ENCODE measurements at regions not wholly inside any gene's neighbourhood (a gene's known extent, or its start where the extent isn't known, plus 50 kb on each side); places are given as distances from the start of the nearest gene placed in this dataset.
"Not testable (repeated sequence)": the region's sequence is repeated elsewhere in the genome, so short reads cannot be mapped to it uniquely, and the experiment has no call there.

DNA sequence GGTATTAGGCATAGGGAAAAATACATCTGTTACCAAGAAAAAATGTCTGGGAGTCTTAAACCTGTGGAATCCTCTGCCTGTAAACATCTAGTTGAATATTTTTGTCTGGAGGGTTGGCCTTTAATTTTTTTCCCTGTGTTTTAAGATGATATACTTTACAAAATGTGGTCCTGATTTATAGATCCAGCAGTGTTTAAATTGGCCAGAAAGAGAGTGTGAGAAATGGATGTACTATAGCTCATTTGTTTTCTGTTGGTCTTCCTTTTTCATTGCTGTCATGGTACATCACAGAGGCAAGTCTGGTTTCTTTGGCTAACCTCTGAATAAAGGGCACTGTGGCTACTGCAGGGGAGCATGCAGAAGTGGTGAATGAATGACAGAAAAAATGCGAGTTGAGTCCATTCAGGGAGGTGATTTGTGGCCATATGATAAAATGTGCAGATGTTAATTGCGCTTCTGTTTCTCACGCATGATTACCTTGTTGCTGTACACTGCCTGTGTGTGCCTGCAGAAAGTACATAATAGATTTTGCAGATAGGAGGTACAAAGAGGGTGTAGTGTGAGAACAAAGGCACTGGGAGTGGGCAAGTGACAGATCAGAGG, 150.0 kb downstream of the NFKBIZ start:
- no peak for DNase-seq

DNA sequence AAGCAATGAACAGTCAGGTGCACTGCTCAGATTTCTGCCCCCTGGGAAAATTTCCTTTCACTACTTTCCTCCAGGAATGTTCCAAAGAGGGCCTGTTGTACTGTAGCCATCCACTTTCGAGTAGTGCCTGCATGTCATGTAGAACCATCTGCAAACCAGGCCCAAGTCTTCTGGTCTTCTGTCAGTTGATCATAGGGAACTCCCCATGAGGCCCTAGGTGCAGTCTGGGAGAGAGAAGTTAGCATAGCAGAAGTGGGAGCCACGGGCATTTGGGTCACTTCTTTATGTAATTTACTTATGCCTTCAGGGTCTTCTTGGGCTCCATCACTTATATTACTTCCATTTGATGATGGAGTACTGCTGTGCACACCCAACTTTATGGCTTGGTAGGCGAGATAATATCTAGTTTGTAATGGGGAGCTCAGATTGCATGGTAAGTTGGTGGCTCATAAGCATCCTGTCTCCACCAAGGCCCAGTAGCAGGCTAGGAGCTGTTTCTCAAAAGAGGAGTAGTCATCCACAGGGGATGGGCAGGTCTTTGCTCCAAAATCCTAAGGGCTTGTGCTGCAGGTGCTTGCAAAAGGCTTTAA, 151.4 kb downstream of the NFKBIZ start:
- no peak for DNase-seq

DNA sequence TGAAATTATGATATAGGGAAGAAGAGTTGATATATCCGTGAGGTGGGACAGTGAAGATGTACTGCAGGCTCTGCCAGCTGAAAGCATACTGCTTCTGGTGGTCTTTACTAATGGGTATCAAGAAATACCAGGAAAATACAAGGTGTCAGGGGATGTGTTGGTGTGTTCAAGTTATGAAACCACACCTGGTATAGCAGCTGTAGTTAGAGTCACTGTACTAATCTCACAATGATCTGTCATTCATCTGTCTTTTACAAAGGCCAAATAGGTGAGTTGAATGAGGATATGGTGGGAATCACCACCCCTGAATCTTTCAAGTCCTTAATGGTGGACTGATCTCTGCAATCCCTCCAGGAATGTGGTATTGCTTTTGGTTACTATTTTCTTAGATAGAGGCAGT, 152.7 kb downstream of the NFKBIZ start:
- no peak for DNase-seq

DNA sequence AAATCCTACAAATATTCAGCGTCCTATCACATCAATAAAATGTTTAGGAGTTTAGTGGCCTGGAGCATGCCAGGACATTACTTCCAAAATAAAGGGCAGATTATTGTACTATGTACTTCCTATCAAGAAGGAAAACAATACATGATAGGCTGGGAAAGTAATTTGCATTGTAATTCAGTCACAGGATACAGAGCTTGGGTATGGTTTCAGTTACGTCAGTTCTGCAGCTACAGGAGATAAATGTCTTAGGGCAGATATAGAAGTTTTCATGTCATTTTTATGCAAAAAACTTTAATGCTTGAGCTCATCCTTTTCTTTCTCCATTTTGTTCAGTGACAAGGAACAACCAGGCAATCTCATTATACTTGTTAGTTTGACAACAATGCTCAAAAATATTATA, 155.2 kb downstream of the NFKBIZ start:
- no peak for DNase-seq

DNA sequence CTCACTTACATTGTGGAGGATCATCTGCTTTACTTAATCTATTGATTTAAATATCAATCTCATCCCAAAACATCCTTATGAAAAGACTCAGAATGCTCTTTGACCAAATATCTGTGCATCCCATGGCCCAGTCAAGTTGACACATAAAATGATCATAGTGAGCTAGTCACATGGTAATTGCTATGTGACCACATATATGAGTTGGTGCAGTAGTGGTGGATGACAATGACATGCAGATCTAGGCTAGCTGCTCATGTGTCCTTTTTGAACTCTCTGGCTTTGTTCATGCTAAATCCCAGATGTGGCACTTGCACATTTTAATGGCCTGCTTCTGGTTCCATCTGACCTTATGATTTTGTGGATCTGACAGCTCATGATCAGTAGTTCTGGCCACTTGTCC, 156.2 kb downstream of the NFKBIZ start:
- DNase-seq: no peak

DNA sequence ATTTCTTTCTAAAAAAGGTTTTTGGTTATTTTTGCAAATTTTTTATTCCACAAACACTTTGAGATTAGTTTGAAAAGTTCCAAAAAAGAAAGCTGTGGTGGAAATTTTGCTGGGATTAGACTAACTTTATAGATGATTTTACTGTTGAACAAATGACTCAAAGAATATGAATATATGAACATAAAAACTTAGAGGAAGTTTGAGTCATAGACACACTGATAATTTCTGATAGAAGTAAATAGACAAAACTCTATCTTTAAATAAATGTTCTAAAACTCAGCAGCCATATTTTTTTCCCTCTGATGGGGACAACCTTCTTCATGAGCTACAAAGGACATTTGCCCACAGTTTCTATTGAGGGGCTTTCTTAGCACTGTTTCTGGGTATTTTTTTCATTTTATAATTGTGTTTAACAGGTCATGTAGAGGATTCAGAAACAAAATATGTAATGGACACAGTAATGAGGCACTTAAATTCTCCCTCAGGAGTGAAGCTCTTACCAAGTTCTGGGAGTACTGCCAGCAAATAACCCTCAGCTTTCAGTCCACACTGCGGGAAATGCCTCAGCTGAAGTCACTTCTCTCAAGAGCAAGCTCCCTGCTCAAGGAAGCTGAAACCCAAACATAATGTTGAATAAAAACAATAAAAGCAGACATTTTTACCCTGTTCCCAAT, 157.6 kb downstream of the NFKBIZ start:
- no peak for DNase-seq

DNA sequence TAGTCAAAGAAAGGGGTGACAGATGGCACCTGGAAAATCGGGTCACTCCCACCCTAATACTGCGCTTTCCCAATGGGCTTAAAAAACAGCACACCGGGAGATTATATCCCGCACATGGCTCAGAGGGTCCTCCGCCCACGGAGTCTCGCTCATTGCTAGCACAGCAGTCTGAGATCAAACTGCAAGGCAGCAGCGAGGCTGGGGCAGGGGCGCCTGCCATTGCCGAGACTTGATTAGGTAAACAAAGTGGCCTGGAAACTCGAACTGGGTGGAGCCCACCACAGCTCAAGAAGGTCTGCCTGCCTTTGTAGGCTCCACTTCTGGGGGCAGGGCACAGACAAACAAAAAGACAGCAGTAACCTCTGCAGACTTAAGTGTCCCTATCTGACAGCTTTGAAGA, 159.1 kb downstream of the NFKBIZ start:
- not testable (repeated sequence) for DNase-seq

DNA sequence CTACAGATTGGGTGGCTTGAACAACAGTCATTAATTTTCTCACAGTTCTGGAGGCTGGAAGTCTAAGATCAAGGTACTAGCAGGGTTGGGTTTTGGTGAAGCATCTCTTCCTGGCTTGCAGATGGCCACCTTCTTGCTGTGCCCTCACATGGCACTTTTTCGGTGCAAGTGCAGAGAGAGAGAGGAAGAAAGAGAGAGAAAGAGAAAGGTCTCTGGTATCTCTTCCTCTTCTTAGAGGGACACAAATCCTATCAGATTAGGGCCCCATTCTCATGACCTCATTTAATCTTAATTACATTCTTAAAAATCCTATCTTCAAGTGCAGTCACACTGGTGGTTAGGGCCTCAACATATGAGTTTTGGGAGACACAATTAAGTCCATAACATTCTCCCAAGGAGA, 167.1 kb downstream of the NFKBIZ start:
- no peak for DNase-seq

DNA sequence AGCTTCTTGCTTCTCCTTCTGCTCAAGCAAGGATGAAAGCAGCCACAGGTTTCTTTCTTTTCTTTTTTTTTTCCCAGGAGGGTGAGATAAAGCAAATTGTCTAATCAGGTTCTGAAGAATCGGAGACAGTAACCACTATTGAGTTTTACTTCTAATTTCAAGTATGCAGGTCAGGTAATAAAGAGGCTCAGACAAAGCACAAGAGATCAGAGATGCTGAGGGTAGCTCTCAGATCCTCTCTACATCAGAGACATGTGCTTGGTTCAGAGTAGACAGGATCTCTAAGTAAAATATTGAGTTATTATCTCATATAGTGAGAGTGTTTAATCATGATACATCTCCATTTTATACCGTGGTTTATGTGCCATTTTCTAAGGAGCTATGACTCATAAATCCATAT, 168.5 kb downstream of the NFKBIZ start:
- DNase-seq: no peak

DNA sequence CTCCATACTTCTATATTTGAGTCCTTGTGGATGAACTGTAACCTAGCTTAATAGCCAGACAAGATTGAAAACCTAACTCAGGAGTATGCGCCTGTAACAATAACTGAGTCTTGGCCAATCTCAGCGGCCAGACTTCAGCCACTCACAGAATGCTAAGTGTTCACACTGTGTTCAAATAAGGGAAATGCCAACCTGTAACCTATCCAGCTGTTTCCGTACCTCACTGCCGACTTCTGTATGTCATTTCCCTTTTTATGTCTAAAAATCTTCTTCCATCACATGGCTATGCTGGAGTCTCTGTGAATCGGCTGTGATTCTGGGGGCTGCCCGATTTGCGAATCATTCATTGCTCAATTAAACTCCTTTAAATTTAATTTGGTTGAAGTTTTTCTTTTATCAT, 169.2 kb downstream of the NFKBIZ start:
- no peak for DNase-seq

DNA sequence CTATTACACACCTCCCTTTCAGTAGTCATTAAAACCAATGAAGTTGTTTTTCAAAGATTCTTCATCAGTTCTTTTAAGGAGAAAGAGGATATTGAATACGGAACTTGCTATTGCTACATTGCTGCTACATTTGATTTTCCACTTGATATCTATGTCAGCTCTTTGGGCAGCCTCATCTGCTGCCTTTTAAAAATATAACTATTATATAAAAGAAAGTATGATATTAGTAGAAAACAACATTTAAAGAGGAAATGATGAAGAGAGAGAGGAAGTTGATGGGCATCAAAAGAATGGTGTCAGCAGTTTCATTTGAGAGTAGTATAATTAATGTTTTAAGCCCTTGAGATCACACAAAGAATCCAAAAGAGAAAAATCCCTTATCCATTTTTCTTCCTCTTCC, 171.4 kb downstream of the NFKBIZ start:
- no peak for DNase-seq

DNA sequence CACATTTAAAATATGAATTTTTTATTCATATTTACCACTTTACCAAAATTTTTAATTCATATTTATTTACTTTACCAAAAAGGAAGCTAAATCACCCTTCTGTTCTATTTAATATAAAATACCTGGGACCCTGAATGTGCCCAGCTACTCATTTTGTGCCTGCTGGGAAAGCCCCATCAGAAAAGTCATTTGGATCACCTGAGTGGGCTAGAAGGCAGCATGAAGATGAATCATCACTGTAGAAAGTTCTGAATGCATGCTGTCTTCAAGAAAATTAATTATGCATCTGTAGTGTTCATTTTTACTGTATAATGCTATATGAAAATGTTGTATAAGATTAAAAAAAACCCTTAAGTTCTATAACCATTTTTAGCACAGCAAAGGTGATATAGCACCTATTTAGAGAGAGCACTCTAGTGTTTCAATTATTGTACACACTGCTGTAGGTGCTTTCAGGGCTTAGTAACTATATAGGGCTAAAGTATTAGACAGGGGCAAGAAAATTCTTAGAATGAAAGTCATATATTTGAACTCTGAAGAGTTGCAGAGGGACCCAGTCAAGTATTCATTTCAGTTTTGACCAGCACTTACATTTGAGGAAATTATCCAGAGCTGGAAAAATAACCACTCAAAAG, 175.1 kb downstream of the NFKBIZ start:
- DNase-seq: peak; percentile 45

DNA sequence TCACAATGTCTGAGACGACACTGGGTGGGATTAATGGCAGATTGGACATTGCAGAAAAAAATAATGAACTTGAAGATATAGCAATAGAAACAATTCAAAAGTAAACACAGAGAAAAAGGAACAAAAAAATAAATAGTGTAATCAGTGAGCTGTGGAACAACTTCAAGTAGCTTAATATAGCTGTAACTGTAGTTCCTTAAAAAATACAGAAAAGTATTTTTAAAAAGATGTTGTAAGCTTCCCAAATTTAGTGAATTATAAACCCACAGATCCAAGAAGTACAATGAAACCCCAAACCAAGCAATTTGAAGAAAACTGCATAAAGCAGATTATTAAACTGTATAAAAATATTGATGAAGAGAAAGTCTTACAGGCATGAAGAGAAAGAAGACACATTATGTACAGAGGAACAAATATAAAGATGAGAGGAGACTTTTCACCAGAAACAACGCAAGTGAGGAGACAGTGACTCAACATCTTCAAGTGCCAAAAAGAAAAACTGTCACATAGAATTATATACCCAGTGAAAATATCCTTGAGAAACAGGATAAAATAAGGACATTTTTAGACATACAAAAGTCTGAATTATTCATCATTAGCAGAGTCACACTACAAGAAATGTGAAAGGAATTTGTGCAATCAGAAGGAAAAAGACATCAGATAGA, 176.4 kb downstream of the NFKBIZ start:
- DNase-seq: no peak

DNA sequence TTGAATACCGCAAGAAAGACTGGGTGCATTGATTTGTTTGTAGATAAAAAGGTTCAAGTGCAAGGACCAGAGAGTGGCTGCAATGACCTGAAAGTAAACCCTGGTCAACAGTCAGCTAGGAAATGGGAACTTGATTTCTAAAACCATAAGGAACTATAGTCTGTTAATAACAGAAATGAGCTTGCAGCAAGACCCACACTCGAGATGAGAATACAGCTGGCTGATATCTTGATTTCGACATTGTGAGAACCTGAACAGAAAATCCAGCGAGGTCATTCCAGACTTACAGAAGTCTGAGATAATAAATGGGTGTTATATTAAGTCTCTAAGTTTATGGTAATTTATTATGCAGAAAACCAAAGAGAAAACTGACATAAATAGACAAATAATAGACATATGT, 177.3 kb downstream of the NFKBIZ start:
- no peak for DNase-seq

DNA sequence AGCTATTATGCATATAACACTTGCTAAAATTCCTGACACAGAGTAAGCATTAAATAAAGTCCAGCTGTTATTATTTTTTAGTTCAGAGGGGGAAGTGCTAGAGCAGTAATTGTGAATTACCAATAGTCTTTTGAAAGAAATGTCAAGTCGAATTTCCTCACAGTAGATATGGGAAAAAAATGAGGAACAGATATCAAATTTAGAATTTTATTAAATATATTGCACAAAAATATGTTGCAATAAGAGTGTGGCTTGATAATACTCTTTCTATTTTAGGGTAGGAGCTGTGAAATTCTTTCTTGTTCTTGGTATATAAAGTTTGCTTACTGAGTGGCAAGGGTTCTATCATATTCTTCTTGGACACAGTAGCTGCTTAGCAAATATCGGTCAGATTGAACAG, 181.3 kb downstream of the NFKBIZ start:
- no peak for DNase-seq

DNA sequence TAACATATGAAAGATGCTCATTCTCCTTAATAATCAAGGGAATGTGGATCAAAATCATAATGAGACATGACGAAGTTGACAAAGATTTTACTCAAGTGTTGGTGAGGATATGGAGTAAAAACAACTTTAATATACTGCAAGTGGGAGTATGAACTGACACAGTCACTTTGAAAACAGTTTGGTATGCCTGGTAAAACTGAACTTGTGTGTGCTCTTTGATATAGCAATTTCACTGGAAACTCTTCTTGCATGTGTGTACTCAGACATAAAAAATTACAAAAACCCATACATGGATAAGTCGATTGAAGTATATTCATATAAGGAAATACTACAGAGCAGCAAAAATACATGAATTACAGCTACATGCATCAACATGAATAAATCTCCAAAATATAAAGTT, 182.5 kb downstream of the NFKBIZ start:
- no peak for DNase-seq

DNA sequence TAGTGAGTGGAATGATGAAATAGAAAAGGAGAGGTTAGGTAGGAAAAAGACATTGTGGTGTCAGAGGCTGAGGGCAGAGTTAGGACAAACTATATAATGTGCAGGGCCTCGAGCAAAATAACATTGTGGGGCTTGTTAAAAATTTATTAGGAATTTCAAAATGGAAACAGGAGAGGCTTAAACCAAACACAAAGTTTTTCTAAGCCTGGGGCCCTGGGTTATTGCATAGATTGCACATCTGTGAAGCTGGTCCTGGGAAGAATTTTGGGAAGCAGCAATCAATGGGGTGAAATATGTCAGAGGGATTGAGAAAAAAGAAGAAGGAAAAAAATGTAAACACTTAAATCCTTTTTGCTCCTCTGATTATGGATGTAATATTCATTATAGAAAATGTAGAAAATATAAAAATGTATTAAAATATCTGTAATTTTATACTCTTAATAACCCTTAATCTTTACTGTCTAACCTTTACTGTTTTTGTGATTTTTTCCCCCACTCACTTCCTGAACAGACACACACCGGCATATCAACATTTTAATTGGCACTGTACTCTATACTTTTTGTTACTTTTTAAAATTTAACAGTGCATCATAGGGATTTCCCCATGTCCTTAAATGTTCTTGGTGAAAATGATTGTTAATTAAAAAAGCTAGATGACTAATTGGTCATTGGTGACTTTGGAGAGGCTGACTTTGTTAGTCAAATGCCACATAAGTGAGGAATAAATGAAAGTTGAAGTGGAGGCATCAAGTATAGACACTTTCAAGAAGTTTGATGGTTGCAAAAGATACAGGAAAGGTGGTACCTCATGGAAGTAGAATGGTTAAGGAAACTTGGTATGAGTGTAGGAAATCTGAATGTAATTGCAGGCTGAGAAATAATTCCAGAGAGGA, 183.4 kb downstream of the NFKBIZ start:
- no peak for DNase-seq

DNA sequence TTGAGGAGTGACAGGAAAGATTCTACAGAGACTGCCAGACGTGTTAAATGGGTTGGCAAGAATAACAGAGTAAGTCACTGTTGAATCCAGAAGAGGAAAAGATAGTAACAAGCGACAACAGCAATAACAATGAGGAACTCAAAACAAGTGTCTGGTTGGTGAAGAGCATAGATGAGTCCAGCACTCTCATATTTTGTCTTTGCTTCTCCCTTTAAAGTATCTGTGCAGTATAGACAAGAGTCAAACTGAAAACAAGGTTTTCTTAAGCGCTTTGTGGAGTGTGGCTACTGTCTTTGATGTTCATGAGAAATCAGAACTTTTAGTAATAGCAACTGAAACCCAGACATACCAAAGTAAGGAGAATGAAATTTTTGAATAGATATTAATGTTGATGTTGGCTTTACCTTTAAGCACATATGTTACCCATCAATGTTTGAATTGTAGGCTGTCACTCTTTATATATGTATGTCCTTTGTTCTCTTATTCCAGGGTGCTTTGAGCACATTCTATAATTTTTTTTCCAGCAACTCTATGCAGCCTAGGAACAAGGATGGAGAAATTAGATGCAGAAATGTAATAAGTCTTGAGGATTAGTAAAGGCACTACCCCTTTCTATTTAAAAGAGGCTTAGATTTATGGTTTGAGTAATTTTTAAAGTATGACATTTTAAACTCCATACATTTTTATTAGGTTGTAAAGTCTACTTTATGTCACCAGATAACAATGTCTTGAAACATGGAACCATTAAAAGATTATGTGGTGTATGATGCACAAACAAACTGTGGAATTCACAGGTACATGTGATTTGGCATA, 185.5 kb downstream of the NFKBIZ start:
- no peak for DNase-seq

DNA sequence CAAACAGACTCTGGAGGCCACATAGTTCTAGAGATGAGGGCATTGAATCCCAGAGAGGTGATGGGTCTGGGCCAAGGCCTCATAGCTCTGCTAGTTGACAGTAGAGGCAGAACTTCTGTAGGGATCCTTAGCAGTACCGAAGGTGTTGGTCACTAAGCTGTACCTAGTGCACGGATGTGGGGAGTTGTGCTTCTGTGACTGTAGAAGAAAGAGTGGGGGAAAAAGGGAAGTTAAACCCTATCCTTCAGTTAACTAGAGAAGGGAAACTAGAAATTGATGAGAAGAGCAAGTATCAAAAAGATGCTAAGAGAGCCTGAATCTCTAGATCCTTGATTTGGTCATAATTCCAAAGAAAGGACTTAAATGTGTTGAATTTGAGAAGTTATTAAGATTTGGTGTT, 186.7 kb downstream of the NFKBIZ start:
- DNase-seq: no peak

DNA sequence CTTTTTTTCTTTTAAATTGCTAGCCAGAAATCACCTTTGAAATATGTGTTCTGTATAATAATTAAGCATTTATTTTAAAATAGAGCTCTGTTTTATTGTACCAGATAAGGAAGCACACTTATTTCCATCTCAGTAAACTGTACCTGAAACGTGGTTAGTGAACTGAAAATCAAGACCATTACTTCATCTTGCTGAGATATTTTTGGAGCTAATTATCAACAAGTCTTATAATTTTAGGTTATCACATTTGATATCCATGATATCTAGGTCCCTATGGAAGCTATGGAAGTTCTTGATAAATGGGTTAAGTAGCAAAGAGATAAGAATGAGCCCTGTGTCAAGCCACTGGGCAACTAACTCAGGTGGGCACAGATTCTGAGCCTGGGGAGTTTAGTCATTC, 187.2 kb downstream of the NFKBIZ start:
- no peak for DNase-seq

DNA sequence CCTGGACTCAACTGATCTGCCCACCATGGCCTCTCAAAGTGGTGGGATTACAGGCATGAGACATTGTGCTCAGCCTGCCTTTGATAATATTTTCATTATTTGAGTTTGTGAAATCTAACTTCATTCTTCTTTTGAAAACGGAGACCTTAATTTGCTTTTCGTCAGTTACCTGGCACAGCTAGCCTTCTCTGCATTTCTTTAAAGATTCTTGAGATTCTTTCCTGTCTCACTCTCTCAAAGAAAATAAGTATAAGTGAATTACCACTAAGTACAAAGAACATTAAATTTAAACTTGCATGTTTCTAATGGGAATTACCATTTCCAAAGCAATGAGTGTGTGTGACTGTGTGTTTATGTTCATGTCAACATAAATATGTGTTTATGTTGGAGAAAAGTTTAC, 187.9 kb downstream of the NFKBIZ start:
- no peak for DNase-seq

DNA sequence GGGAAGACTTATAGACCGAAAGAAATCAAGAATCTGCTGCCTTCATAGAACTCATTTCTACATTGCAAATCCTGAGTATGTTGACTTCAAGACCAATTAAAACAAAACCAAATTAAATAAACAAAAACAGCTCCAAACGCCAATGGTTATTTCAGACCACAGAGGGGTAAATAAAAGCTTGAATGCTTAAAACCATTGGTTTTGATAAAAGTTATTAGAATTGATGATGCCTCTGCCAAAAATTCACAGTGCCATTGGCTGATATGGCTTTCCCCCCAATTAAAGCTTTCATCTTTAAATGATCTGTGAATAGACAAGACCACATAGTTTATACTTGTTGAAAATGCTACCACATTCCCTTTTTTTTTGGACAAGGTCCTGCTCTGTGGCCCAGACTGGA, 188.5 kb downstream of the NFKBIZ start:
- no peak for DNase-seq
